Tibial nerve (tissue), 4 donors: ENCODE measurements at regions not wholly inside any gene's neighbourhood (a gene's known extent, or its start where the extent isn't known, plus 50 kb on each side); places are given as distances from the start of the nearest gene placed in this dataset.

Source experiments
- CTCF ChIP-seq, 5 experiments: fragments of 200-600 bp in 3 of 5; fragments of 450-650 bp in 2 of 5; sonication (generic) in 3 of 5; IDR thresholded peaks; one replicate each; pipeline ENCODE4 v1.5.1; 2016 to 2019; ENCODE audit warnings: antibody characterized with exemption in 5 of 5, mild to moderate bottlenecking in 3 of 5, moderate library complexity in 2 of 5
- EP300 ChIP-seq, 2 donors: sonication (generic); formaldehyde crosslinking; IDR thresholded peaks; one replicate each; pipeline ENCODE4 v1.6.1; 2017; ENCODE audit warnings: antibody characterized with exemption in 2 of 2, mild to moderate bottlenecking in 1 of 2
- POLR2A ChIP-seq, 2 donors: fragments of 450-650 bp; IDR thresholded peaks; one replicate each; pipeline ENCODE4 v1.6.1; 2017; ENCODE audit warnings: antibody characterized with exemption in 2 of 2, mild to moderate bottlenecking in 2 of 2, moderate library complexity in 2 of 2

- TF ChIP-seq POLR2A (IDR thresholded peaks at IDR 0.05) (no peak), CTCF (IDR thresholded peaks at IDR 0.05) (no peak), EP300 (IDR thresholded peaks at IDR 0.05) (no peak)
Measured at GRCh38 chr14:58828298-58828697, 190.5 kb downstream of the DACT1 start.
